Ascending aorta (tissue), 2 donors: ENCODE measurements at regions not wholly inside any gene's neighbourhood (a gene's known extent, or its start where the extent isn't known, plus 50 kb on each side); places are given as distances from the start of the nearest gene placed in this dataset.

ENCODE experiments used
- DNase-seq, 2 donors: peaks; one replicate each; pipeline ENCODE4 v3.0.0-alpha.2; 2019; ENCODE audit warnings: low spot score in 2 of 2
- H3K27ac ChIP-seq, 2 donors: fragments of 200-600 bp; sonication (generic); one replicate each; pipeline ENCODE4 v1.5.1; 2016 to 2017; ENCODE audit warnings: mild to moderate bottlenecking in 1 of 2
- H3K27me3 ChIP-seq: fragments of 200-600 bp; sonication (generic); one replicate; pipeline ENCODE4 v1.5.1; 2017
- H3K36me3 ChIP-seq, 2 donors: fragments of 200-600 bp; sonication (generic); one replicate each; pipeline ENCODE4 v1.5.1; 2016
- H3K4me1 ChIP-seq, 2 donors: fragments of 200-600 bp; sonication (generic); one replicate each; pipeline ENCODE4 v1.5.1; 2016 to 2017; ENCODE audit warnings: mild to moderate bottlenecking in 1 of 2
- H3K4me3 ChIP-seq, 2 donors: fragments of 200-600 bp; sonication (generic); one replicate each; pipeline ENCODE4 v1.5.1; 2016 to 2017; ENCODE audit warnings: mild to moderate bottlenecking in 1 of 2
- H3K9me3 ChIP-seq, 2 donors: fragments of 200-600 bp; sonication (generic); one replicate each; pipeline ENCODE4 v1.5.1; 2016
- CTCF ChIP-seq, 3 experiments: fragments of 200-600 bp in 2 of 3; fragments of 450-650 bp in 1 of 3; sonication (generic) in 2 of 3; IDR thresholded peaks; one replicate each; pipeline ENCODE4 v1.5.1; 2016 to 2019; ENCODE audit warnings: antibody characterized with exemption in 3 of 3, mild to moderate bottlenecking in 1 of 3, moderate library complexity in 1 of 3
- intact Hi-C: fragments of 100-400 bp; cut with DNase I; formaldehyde crosslinking; loops from one replicate; pipeline ENCODE4 v1.15.1; 2023

- DNase-seq, result no peak
- no peaks in the 10 kb centered on the region for H3K27me3 ChIP-seq
- no peak overlapping the region for H3K4me3 ChIP-seq
- H3K9me3 ChIP-seq, result no peaks in the 10 kb centered on the region
- no peak for TF ChIP-seq CTCF (IDR thresholded peaks at IDR 0.05)
- intact Hi-C loops, result no loop called here
- H3K4me1 ChIP-seq, result no peaks in the 10 kb centered on the region
- no peaks in the 10 kb centered on the region for H3K36me3 ChIP-seq
- H3K27ac ChIP-seq, result no peak overlapping the region
Measured at GRCh38 chr9:19940811-19941535, 152.1 kb upstream of the SLC24A2 start.

- intact Hi-C loops, result no loop called here
- H3K4me1 ChIP-seq, result no peaks in the 10 kb centered on the region
- H3K4me3 ChIP-seq, result no peak overlapping the region
- no peak for TF ChIP-seq CTCF (IDR thresholded peaks at IDR 0.05)
- no peak overlapping the region for H3K27ac ChIP-seq
- DNase-seq, result no peak
- no peaks in the 10 kb centered on the region for H3K36me3 ChIP-seq
- H3K27me3 ChIP-seq, result no peaks in the 10 kb centered on the region
- no peaks in the 10 kb centered on the region for H3K9me3 ChIP-seq
Measured at GRCh38 chr9:19939734-19940278, 151.0 kb upstream of the SLC24A2 start.

GRCh38 chr9:19938990-19939733 is 150.3 kb upstream of the SLC24A2 start:
- intact Hi-C loops, result no loop called here
- no peaks in the 10 kb centered on the region for H3K36me3 ChIP-seq
- no peak overlapping the region for H3K4me3 ChIP-seq
- H3K27ac ChIP-seq, result no peak overlapping the region
- H3K27me3 ChIP-seq, result no peaks in the 10 kb centered on the region
- no peak for DNase-seq
- no peaks in the 10 kb centered on the region for H3K4me1 ChIP-seq
- no peaks in the 10 kb centered on the region for H3K9me3 ChIP-seq
- no peak for TF ChIP-seq CTCF (IDR thresholded peaks at IDR 0.05)

- no peaks in the 10 kb centered on the region for H3K27me3 ChIP-seq
Measured at GRCh38 chr9:19937121-19937520, 148.3 kb upstream of the SLC24A2 start.

GRCh38 chr9:19936598-19936997 is 147.8 kb upstream of the SLC24A2 start:
- H3K4me3 ChIP-seq, result no peak overlapping the region
- no peaks in the 10 kb centered on the region for H3K9me3 ChIP-seq
- no peaks in the 10 kb centered on the region for H3K27me3 ChIP-seq
- H3K27ac ChIP-seq, result no peak overlapping the region
- H3K36me3 ChIP-seq, result no peaks in the 10 kb centered on the region
- no peaks in the 10 kb centered on the region for H3K4me1 ChIP-seq
- intact Hi-C loops, result no loop called here
- DNase-seq, result no peak
- no peak for TF ChIP-seq CTCF (IDR thresholded peaks at IDR 0.05)

More at GRCh38 chr9:19937121-19937520, 148.3 kb upstream of the SLC24A2 start:
- Histone ChIP-seq H3K27ac (no peak overlapping the region), H3K4me3 (no peak overlapping the region), H3K4me1 (no peaks in the 10 kb centered on the region), H3K36me3 (no peaks in the 10 kb centered on the region), H3K9me3 (no peaks in the 10 kb centered on the region)
- TF ChIP-seq CTCF (IDR thresholded peaks at IDR 0.05), result no peak
- no peak for DNase-seq
- intact Hi-C loops, result no loop called here
